Pancreas (tissue), 10 donors: ENCODE measurements at regions not wholly inside any gene's neighbourhood (a gene's known extent, or its start where the extent isn't known, plus 50 kb on each side); places are given as distances from the start of the nearest gene placed in this dataset.

Source experiments
- ATAC-seq, 4 donors: fragments of 200-7000 bp; cut with Tn5 transposase; one replicate each; pipeline versions ENCODE4 v1.8.0 to v1.9.1; 2020; ENCODE audit warnings: mild to moderate bottlenecking in 4 of 4, moderate library complexity in 4 of 4
- DNase-seq, 6 donors: peaks; one replicate each; pipeline ENCODE4 v3.0.0-alpha.2; 2020
- FAIRE-seq: peaks from 2 replicates; lab custom pipeline; 2012; peaks lifted over from hg19 to GRCh38; lab: Jason Lieb, UNC
- H3K27ac ChIP-seq, 4 donors: fragments of 200-600 bp; sonication (generic); 1 replicate in 3 of 4; 2 replicates in 1 of 4; pipeline versions ENCODE4 v1.5.0 to v1.8.0; 2020
- H3K27me3 ChIP-seq, 4 donors: fragments of 200-600 bp; one replicate each; pipeline ENCODE4 v1.8.0; 2021
- H3K36me3 ChIP-seq, 3 donors: fragments of 200-600 bp; sonication (generic) in 1 of 3; one replicate each; pipeline versions ENCODE4 v1.5.0 to v1.8.0; 2020 to 2021
- H3K4me1 ChIP-seq, 3 donors: fragments of 200-600 bp; one replicate each; pipeline ENCODE4 v1.8.0; 2021
- H3K4me3 ChIP-seq, 4 donors: fragments of 200-600 bp; sonication (generic) in 2 of 4; one replicate each; pipeline versions ENCODE4 v1.5.0 to v1.8.0; 2020 to 2021
- H3K9me3 ChIP-seq, 4 donors: fragments of 200-600 bp; one replicate each; pipeline ENCODE4 v1.8.0; 2021
- WGBS, 2 donors: extraction: QIAGEN DNeasy Blood & Tissue Kit; methylation state at CpG; one replicate each; pipeline ENCODE4 v1.1.7; 2013; 5-methylcytosine and 5-hydroxymethylcytosine counted together
- intact Hi-C, 3 donors: fragments of 100-400 bp; cut with DNase I; formaldehyde crosslinking; loops; one replicate each; pipeline versions ENCODE4 v1.11.1 to v1.14.2; 2022
- TF ChIP-seq, protein P1 (sequence below), 4 donors: fragments of 200-600 bp; sonication (generic) in 3 of 4; IDR thresholded peaks; one replicate each; pipeline versions ENCODE4 v1.5.0 to v1.8.0; 2021; ENCODE audit warnings: antibody characterized with exemption in 4 of 4
- donor health status: healthy with polysubstance abuse.
- donor health status: DM: no; HTN: no; CAD: no; lungs with moderate emphysema.
- donor health status: DM: no; HTN: no; CAD: no.
- donor health status: control.
- donor health status: control.
- donor health status: Bipolar disorder and iron deficiency.
- donor health status: DM: yes; HTN: yes; CAD: no.
- donor health status: DM: no; HTN: no; CAD: no.
- donor health status: DM: no; HTN: no; CAD: no.
- donor health status: DM: yes; HTN: yes; CAD: no.

DNA sequence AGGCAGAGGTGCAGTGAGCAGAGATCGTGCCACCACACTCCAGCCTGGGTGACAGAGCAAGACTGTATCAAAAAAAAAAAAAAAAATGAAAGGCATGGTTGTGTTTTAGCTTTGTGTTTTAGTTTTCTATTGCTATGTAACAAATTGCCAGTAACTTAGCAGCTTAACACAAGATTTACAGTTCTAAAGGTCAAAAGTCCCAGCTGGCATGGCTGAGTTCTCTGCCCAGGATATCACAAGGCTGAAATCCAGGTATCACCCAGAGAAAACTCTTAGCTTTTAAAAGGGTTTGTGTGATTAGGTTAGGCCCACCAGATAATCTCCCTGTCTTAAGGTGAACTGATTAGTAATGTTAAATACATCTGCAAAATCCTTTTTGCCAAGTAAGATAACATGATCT, 107.7 kb upstream of the YPEL5 start:
- TF ChIP-seq, protein P1, sequence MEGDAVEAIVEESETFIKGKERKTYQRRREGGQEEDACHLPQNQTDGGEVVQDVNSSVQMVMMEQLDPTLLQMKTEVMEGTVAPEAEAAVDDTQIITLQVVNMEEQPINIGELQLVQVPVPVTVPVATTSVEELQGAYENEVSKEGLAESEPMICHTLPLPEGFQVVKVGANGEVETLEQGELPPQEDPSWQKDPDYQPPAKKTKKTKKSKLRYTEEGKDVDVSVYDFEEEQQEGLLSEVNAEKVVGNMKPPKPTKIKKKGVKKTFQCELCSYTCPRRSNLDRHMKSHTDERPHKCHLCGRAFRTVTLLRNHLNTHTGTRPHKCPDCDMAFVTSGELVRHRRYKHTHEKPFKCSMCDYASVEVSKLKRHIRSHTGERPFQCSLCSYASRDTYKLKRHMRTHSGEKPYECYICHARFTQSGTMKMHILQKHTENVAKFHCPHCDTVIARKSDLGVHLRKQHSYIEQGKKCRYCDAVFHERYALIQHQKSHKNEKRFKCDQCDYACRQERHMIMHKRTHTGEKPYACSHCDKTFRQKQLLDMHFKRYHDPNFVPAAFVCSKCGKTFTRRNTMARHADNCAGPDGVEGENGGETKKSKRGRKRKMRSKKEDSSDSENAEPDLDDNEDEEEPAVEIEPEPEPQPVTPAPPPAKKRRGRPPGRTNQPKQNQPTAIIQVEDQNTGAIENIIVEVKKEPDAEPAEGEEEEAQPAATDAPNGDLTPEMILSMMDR (IDR thresholded peaks at IDR 0.05), result no peak
- ATAC-seq (peak in 1 of 4 donors; percentile 55), FAIRE-seq (no peak), DNase-seq (no peak)
- H3K27ac ChIP-seq, result no peak overlapping the region
- H3K4me3 ChIP-seq, result no peak overlapping the region
- no peaks in the 10 kb centered on the region for H3K36me3 ChIP-seq
- H3K4me1 ChIP-seq, result no peaks in the 10 kb centered on the region
- no peaks in the 10 kb centered on the region for H3K9me3 ChIP-seq
- no peaks in the 10 kb centered on the region for H3K27me3 ChIP-seq
- 58 to 66% methylated on average over 1 of the region's 1 CpG for WGBS, 2 donors
- intact Hi-C loops, result no loop called here

DNA sequence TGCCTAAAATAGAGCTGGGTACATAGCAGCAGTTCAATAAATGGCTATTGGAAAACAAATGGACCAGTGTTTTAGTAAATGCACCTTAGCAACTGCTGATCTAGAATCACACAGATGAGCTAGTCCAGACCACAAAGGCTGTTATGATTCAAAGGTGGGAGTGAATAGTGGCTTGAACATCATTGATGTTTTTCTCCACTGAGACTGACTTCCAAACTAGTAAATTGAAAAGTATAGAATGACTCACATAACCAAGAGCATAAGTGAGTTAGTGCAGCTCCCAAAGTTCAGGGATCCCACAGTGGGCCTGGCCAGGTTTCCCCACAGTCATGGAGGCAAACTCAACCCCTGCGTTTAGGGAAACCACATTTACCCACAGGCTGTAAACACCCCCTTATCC, 106.7 kb upstream of the YPEL5 start:
- TF ChIP-seq, protein P1 (IDR thresholded peaks at IDR 0.05), result no peak
- Histone ChIP-seq H3K4me3 (no peak overlapping the region), H3K36me3 (no peaks in the 10 kb centered on the region), H3K9me3 (no peaks in the 10 kb centered on the region), H3K27me3 (no peaks in the 10 kb centered on the region), H3K27ac (no peak overlapping the region), H3K4me1 (no peaks in the 10 kb centered on the region)
- DNase-seq, result no peak
- no peak for FAIRE-seq
- no peak for ATAC-seq
- intact Hi-C loops, result no loop called here
- 84 to 100% methylated on average over 1 of the region's 1 CpG for WGBS, 2 donors

DNA sequence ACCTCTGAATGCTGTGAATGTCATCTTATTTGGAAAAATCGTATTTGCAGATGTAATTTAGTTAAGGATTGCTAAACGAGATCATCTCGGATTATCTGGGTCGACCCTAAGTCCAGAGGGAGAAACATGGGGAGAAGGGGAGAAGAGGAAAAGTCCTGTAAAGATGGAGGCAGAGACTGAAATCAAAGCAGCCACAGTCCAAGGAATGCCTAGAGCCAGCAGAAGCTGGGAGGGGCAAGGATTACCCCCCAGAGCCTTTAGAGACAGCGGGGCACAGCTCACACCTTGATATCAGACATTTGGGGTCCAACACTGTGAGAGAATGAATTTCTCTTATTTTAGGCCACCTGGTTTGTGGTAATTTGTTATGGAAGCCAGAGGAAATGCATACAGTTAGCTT, 104.9 kb upstream of the YPEL5 start:
- ATAC-seq (no peak), FAIRE-seq (no peak), DNase-seq (no peak)
- intact Hi-C loops, result no loop called here
- TF ChIP-seq, protein P1 (IDR thresholded peaks at IDR 0.05), result no peak
- Histone ChIP-seq H3K9me3 (no peaks in the 10 kb centered on the region), H3K27me3 (no peaks in the 10 kb centered on the region), H3K4me1 (no peaks in the 10 kb centered on the region), H3K36me3 (no peaks in the 10 kb centered on the region), H3K4me3 (no peak overlapping the region), H3K27ac (no peak overlapping the region)
- WGBS, 2 donors, result 63 to 75% methylated on average over 5 of the region's 5 CpGs

DNA sequence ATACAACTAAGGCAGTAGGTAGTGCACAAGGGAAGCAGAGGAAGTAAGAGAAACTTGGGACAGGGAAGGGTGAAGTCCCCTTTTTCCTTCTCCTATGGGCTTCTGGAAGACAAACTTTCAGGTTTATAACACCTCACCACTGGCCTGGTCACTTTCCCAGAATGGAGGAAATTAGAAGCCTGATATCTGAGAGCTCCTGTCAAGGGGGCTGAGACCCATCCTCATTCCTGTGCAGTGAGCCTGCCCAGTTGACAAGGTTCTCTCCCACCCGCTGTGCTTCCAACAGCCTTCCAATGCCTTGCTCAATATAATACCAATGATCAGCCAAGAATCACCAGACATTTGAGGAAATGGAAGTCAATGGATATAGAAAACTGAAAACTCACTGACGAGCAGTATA, 100.4 kb upstream of the YPEL5 start:
- no peaks in the 10 kb centered on the region for H3K27me3 ChIP-seq
- DNase-seq, result no peak
- H3K36me3 ChIP-seq, result no peaks in the 10 kb centered on the region
- no peaks in the 10 kb centered on the region for H3K9me3 ChIP-seq
- no peak for ATAC-seq
- TF ChIP-seq, protein P1 (IDR thresholded peaks at IDR 0.05), result no peak
- 83 to 87% methylated on average over 2 of the region's 2 CpGs for WGBS, 2 donors
- intact Hi-C loops, result no loop called here
- no peak overlapping the region for H3K4me3 ChIP-seq
- no peak for FAIRE-seq
- H3K4me1 ChIP-seq, result no peaks in the 10 kb centered on the region
- H3K27ac ChIP-seq, result no peak overlapping the region

DNA sequence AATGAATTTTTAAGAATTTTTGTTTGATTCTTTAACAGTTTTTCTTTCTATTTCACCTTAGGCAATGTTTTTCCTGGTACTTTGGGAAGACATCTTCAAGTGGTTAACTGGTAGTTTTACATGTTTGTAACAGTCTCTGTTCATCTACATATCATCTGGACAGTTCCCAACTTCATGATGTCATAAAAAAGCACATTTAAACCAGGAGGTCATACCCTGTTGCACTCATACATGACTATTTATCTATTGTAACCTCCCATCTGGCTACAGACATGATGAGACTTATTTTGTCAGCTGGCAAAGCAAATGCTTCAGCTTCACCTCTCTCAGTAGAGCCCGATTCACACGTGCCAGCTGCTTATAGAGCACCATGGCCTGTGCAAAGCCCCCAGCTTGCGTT, 99.8 kb upstream of the YPEL5 start:
- DNase-seq (no peak), ATAC-seq (no peak), FAIRE-seq (no peak)
- intact Hi-C loops, result no loop called here
- H3K4me3 ChIP-seq, result no peak overlapping the region
- no peak overlapping the region for H3K27ac ChIP-seq
- 74 to 89% methylated on average over 3 of the region's 3 CpGs for WGBS, 2 donors
- H3K4me1 ChIP-seq, result no peaks in the 10 kb centered on the region
- no peaks in the 10 kb centered on the region for H3K36me3 ChIP-seq
- no peaks in the 10 kb centered on the region for H3K27me3 ChIP-seq
- no peaks in the 10 kb centered on the region for H3K9me3 ChIP-seq
- TF ChIP-seq, protein P1 (IDR thresholded peaks at IDR 0.05), result no peak
